B cell (primary cell): ENCODE measurements at regions not wholly inside any gene's neighbourhood (a gene's known extent, or its start where the extent isn't known, plus 50 kb on each side); places are given as distances from the start of the nearest gene placed in this dataset.

ENCODE experiments used
- ATAC-seq: fragments of 200-7000 bp; cut with Tn5 transposase; one replicate; pipeline ENCODE4 v1.10.0; 2021; ENCODE audit warnings: low read depth, mild to moderate bottlenecking, moderate number of reproducible peaks, moderate library complexity
- CTCF ChIA-PET: fragments of 350-600 bp; sonication (Branson Sonifier 250); formaldehyde crosslinking; loops from one replicate; lab custom pipeline; 2021; ENCODE audit warnings: antibody characterized with exemption, inconsistent platforms; lab: Charles Lee
- POLR2A ChIA-PET: fragments of 350-600 bp; sonication (Branson Sonifier 250); formaldehyde crosslinking; loops from one replicate; lab custom pipeline; 2021; ENCODE audit warnings: antibody characterized with exemption; lab: Charles Lee
- DNase-seq: peaks from one replicate; pipeline ENCODE4 v3.0.0; 2013
- H2AFZ ChIP-seq: 2 replicates; pipeline ENCODE4 v1.6.1; 2012; ENCODE audit warnings: mild to moderate bottlenecking, low read depth, low read length; ENCODE audit not compliant: insufficient read depth, poor library complexity, severe bottlenecking
- H3K27ac ChIP-seq, 2 donors: 1 replicate in 1 of 2; 2 replicates in 1 of 2; pipeline ENCODE4 v1.5.1; 2012 to 2013; ENCODE audit warnings: low read length in 2 of 2, mild to moderate bottlenecking in 2 of 2, moderate library complexity in 1 of 2
- H3K27me3 ChIP-seq, 4 experiments: fragments of 200-600 bp in 1 of 4; sonication (generic) in 1 of 4; replicated peaks in 1 of 4; 1 replicate in 2 of 4; 2 replicates in 2 of 4; pipeline versions ENCODE4 v1.6.1 to v1.7.0; 2013 to 2016; ENCODE audit warnings: low read length in 3 of 4, mild to moderate bottlenecking in 2 of 4, mixed read lengths in 1 of 4, moderate library complexity in 1 of 4; ENCODE audit not compliant: insufficient read depth in 4 of 4, control insufficient read depth in 3 of 4; ENCODE audit errors: control extremely low read depth in 1 of 4
- H3K36me3 ChIP-seq, 2 experiments: replicated peaks in 1 of 2; 1 replicate in 1 of 2; 2 replicates in 1 of 2; pipeline versions ENCODE4 v1.6.1 to v1.7.1; 2013; ENCODE audit warnings: low read length in 1 of 2; ENCODE audit not compliant: insufficient read depth in 2 of 2, control insufficient read depth in 1 of 2; ENCODE audit errors: control extremely low read depth in 1 of 2, extremely low read depth in 1 of 2
- H3K4me1 ChIP-seq, 2 donors: fragments of 200-600 bp in 1 of 2; sonication (generic) in 1 of 2; 1 replicate in 1 of 2; 2 replicates in 1 of 2; pipeline versions ENCODE4 v1.5.1 to v1.6.1; 2013 to 2017; ENCODE audit warnings: low read length in 2 of 2; ENCODE audit not compliant: control insufficient read depth in 2 of 2, insufficient read depth in 2 of 2
- H3K4me2 ChIP-seq: replicated peaks from 2 replicates; pipeline ENCODE3; 2012; ENCODE audit warnings: mild to moderate bottlenecking, low read depth, low read length; ENCODE audit not compliant: poor library complexity, severe bottlenecking
- H3K4me3 ChIP-seq, 5 experiments: fragments of 200-600 bp in 1 of 5; sonication (generic) in 1 of 5; 1 replicate in 3 of 5; 2 replicates in 2 of 5; pipeline versions ENCODE4 v1.5.1 to v1.7.0; 2011 to 2016; ENCODE audit warnings: low read length in 4 of 5, mild to moderate bottlenecking in 4 of 5, low read depth in 2 of 5, control low read depth in 1 of 5, moderate library complexity in 1 of 5; ENCODE audit not compliant: insufficient read depth in 1 of 5; ENCODE audit errors: control extremely low read depth in 1 of 5, extremely low read depth in 1 of 5
- H3K79me2 ChIP-seq: fragments of 200-600 bp; sonication (generic); one replicate; pipeline ENCODE4 v1.6.0; 2016; ENCODE audit warnings: low read length; ENCODE audit not compliant: control insufficient read depth, insufficient read depth
- H3K9ac ChIP-seq: fragments of 200-600 bp; sonication (generic); 2 replicates; pipeline ENCODE4 v1.6.1; 2017; ENCODE audit warnings: mild to moderate bottlenecking, low read length, moderate library complexity
- H3K9me3 ChIP-seq, 3 donors: one replicate each; pipeline versions ENCODE4 v1.6.1 to v1.7.1; 2013; ENCODE audit warnings: low read length in 2 of 3; ENCODE audit not compliant: control insufficient read depth in 2 of 3, insufficient read depth in 1 of 3; ENCODE audit errors: control extremely low read depth in 1 of 3
- H4K20me1 ChIP-seq: 2 replicates; pipeline ENCODE4 v1.6.0; 2012; ENCODE audit warnings: mild to moderate bottlenecking, low read length; ENCODE audit not compliant: insufficient read depth, control insufficient read depth, poor library complexity, severe bottlenecking
- H3K27ac Mint-ChIP-seq: one replicate; pipeline ENCODE4 v1.8.0; 2021; ENCODE audit warnings: mixed read lengths
- H3K27me3 Mint-ChIP-seq: one replicate; pipeline ENCODE4 v1.8.0; 2021; ENCODE audit warnings: mixed read lengths
- H3K4me1 Mint-ChIP-seq: one replicate; pipeline ENCODE4 v1.8.0; 2021; ENCODE audit warnings: mixed read lengths
- H3K4me3 Mint-ChIP-seq: one replicate; pipeline ENCODE4 v1.8.0; 2021; ENCODE audit warnings: mixed read lengths
- H3K9me3 Mint-ChIP-seq: one replicate; pipeline ENCODE4 v1.8.0; 2022; ENCODE audit warnings: mixed read lengths; ENCODE audit not compliant: insufficient read depth
- EZH2 ChIP-seq: IDR thresholded peaks from 2 replicates; pipeline ENCODE4 v1.6.1; 2012; ENCODE audit warnings: borderline replicate concordance, low read depth, mild to moderate bottlenecking, moderate library complexity, low read length; ENCODE audit not compliant: insufficient read depth, poor library complexity, severe bottlenecking
- WGBS: methylation state at CpG from one replicate; pipeline ENCODE4 v1.1.5; 2013; ENCODE audit warnings: missing lambda C conversion rate; ENCODE audit not compliant: insufficient coverage; 5-methylcytosine and 5-hydroxymethylcytosine counted together
- intact Hi-C: fragments of 100-400 bp; cut with micrococcal nuclease; formaldehyde crosslinking; loops from one replicate; pipeline ENCODE4 v1.10.0; 2022
- TF ChIP-seq, protein P1 (sequence below): fragments of 200-600 bp; IDR thresholded peaks from one replicate; pipeline ENCODE4 v1.8.0; 2022; ENCODE audit warnings: antibody characterized with exemption, mild to moderate bottlenecking

DNA sequence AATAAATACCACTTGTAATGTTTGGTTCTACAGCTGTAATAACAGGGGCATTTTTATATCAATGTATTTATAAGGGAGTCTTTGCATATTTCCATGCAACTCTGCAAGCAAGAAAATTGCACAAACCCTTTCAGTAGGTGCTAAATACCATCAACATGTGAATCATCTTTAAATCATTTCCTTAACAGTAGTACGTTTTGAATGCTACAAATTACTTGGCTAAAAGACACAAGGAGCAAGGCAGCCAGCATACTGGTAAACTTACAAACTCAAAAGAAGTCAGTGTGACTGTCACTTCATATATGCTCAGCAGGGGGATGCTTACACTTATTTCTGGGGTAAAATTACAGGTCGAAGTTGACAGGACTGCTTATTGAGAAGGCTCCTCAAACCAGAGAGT is 402.4 kb downstream of the EFNB2 start:
- no peaks in the 10 kb centered on the region for H3K9me3 ChIP-seq
- H3K9ac ChIP-seq: no peak overlapping the region
- TF ChIP-seq, protein P1, sequence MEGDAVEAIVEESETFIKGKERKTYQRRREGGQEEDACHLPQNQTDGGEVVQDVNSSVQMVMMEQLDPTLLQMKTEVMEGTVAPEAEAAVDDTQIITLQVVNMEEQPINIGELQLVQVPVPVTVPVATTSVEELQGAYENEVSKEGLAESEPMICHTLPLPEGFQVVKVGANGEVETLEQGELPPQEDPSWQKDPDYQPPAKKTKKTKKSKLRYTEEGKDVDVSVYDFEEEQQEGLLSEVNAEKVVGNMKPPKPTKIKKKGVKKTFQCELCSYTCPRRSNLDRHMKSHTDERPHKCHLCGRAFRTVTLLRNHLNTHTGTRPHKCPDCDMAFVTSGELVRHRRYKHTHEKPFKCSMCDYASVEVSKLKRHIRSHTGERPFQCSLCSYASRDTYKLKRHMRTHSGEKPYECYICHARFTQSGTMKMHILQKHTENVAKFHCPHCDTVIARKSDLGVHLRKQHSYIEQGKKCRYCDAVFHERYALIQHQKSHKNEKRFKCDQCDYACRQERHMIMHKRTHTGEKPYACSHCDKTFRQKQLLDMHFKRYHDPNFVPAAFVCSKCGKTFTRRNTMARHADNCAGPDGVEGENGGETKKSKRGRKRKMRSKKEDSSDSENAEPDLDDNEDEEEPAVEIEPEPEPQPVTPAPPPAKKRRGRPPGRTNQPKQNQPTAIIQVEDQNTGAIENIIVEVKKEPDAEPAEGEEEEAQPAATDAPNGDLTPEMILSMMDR: no peak
- no peak for TF ChIP-seq EZH2
- H3K36me3 ChIP-seq: no peaks in the 10 kb centered on the region
- no peak overlapping the region for H3K27ac ChIP-seq
- DNase-seq (no peak), ATAC-seq (no peak)
- H3K4me1 Mint-ChIP-seq: no peaks in the 10 kb centered on the region
- peaks cover 3% of the 10 kb centered on the region for H3K9me3 Mint-ChIP-seq
- no peak overlapping the region for H3K4me2 ChIP-seq
- no peak overlapping the region for H3K4me3 ChIP-seq
- no peaks in the 10 kb centered on the region for H4K20me1 ChIP-seq
- H3K79me2 ChIP-seq: no peaks in the 10 kb centered on the region
- ChIA-PET POLR2A (no interaction called here), CTCF (interaction anchor here (0.5 kb wide), 1 partner anchor 474 kb away, joined by 3 read pairs; no protein-coding TSS in a partner anchor)
- H3K4me1 ChIP-seq: no peaks in the 10 kb centered on the region
- H3K27me3 ChIP-seq: no peaks in the 10 kb centered on the region
- no peak overlapping the region for H2AFZ ChIP-seq
- intact Hi-C loops: no loop called here
- H3K27ac Mint-ChIP-seq: no peak overlapping the region
- no peak overlapping the region for H3K4me3 Mint-ChIP-seq
- H3K27me3 Mint-ChIP-seq: no peaks in the 10 kb centered on the region
- no CpG with 5 or more reads among the region's 2 CpGs for WGBS

DNA sequence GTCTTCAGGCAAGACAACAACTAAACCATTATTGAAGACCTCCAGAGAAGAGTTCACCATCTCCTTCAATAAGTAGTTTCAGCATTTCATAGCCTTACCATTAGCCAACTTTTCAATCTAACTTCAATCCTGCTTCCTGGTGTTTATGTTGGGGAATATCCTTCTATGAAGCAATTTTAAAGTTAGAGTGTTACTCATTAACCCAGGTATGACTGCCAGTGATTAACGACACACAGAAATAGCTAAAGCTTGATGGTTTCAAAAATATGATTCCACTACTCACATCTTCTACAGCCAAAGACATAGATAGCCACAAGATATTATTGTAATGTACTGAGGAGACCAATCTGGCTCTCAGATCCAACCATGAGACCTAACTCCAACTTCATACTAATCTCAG is 403.2 kb downstream of the EFNB2 start:
- intact Hi-C loops: no loop called here
- Mint-ChIP-seq H3K9me3 (peaks cover 3% of the 10 kb centered on the region), H3K27me3 (no peaks in the 10 kb centered on the region), H3K27ac (no peak overlapping the region), H3K4me3 (no peak overlapping the region), H3K4me1 (no peaks in the 10 kb centered on the region)
- Histone ChIP-seq H4K20me1 (no peaks in the 10 kb centered on the region), H3K9ac (no peak overlapping the region), H3K27me3 (no peaks in the 10 kb centered on the region), H3K36me3 (no peaks in the 10 kb centered on the region), H3K79me2 (no peaks in the 10 kb centered on the region), H3K4me1 (no peaks in the 10 kb centered on the region), H2AFZ (no peak overlapping the region), H3K4me2 (no peak overlapping the region), H3K27ac (no peak overlapping the region), H3K9me3 (no peaks in the 10 kb centered on the region), H3K4me3 (no peak overlapping the region)
- WGBS: no CpG with 5 or more reads among the region's 1 CpG
- CTCF ChIA-PET: no interaction called here
- ATAC-seq (no peak), DNase-seq (no peak)
- no peak for TF ChIP-seq EZH2
- TF ChIP-seq, protein P1: no peak
- POLR2A ChIA-PET: no interaction called here
